Spleen (tissue), 11 donors: ENCODE measurements at regions not wholly inside any gene's neighbourhood (a gene's known extent, or its start where the extent isn't known, plus 50 kb on each side); places are given as distances from the start of the nearest gene placed in this dataset.

Experiments
- DNase-seq: peaks from one replicate; pipeline ENCODE4 v3.0.0-alpha.2; 2020
- H3K27ac ChIP-seq, 8 donors: fragments of 200-600 bp; sonication (generic) in 7 of 8; 1 replicate in 4 of 8; 2 replicates in 4 of 8; pipeline versions ENCODE4 v1.5.0 to v1.8.0; 2016 to 2021; ENCODE audit warnings: inconsistent platforms in 4 of 8, mild to moderate bottlenecking in 4 of 8, moderate library complexity in 1 of 8
- H3K27me3 ChIP-seq, 7 donors: fragments of 200-600 bp; sonication (generic) in 6 of 7; replicated peaks in 1 of 7; 1 replicate in 4 of 7; 2 replicates in 3 of 7; pipeline versions ENCODE4 v1.5.0 to v1.8.0; 2016 to 2021; ENCODE audit warnings: inconsistent platforms in 3 of 7, mild to moderate bottlenecking in 1 of 7
- H3K36me3 ChIP-seq, 6 donors: fragments of 200-600 bp; sonication (generic) in 5 of 6; 1 replicate in 4 of 6; 2 replicates in 2 of 6; pipeline versions ENCODE4 v1.5.0 to v1.8.0; 2016 to 2021; ENCODE audit warnings: inconsistent platforms in 2 of 6
- H3K4me1 ChIP-seq, 6 donors: fragments of 200-600 bp; sonication (generic) in 5 of 6; 1 replicate in 3 of 6; 2 replicates in 3 of 6; pipeline versions ENCODE4 v1.5.0 to v1.8.0; 2016 to 2021; ENCODE audit warnings: inconsistent platforms in 3 of 6
- H3K4me3 ChIP-seq, 8 donors: fragments of 200-600 bp; sonication (generic) in 7 of 8; 1 replicate in 4 of 8; 2 replicates in 4 of 8; pipeline versions ENCODE4 v1.5.0 to v1.8.0; 2016 to 2021; ENCODE audit warnings: inconsistent platforms in 4 of 8, mild to moderate bottlenecking in 4 of 8, moderate library complexity in 2 of 8
- H3K9me3 ChIP-seq, 8 donors: fragments of 200-600 bp; sonication (generic) in 7 of 8; 1 replicate in 4 of 8; 2 replicates in 4 of 8; pipeline versions ENCODE4 v1.5.0 to v1.8.0; 2016 to 2021; ENCODE audit warnings: inconsistent platforms in 4 of 8
- CTCF ChIP-seq, 11 experiments: fragments of 200-600 bp in 7 of 11; fragments of 450-650 bp in 4 of 11; sonication (generic) in 4 of 11; IDR thresholded peaks in 8 of 11; conservative IDR thresholded peaks in 3 of 11; 1 replicate in 7 of 11; 2 replicates in 4 of 11; pipeline versions ENCODE4 v1.4.0 to v1.8.0; 2016 to 2021; ENCODE audit warnings: antibody characterized with exemption in 11 of 11, inconsistent platforms in 4 of 11, mild to moderate bottlenecking in 1 of 11
- POLR2A ChIP-seq, 3 donors: fragments of 450-650 bp; IDR thresholded peaks; one replicate each; pipeline ENCODE4 v1.5.1; 2017; ENCODE audit warnings: antibody characterized with exemption in 3 of 3, mild to moderate bottlenecking in 1 of 3
- POLR2AphosphoS5 ChIP-seq, 3 donors: sonication (generic); formaldehyde crosslinking; IDR thresholded peaks; one replicate each; pipeline ENCODE4 v1.5.1; 2017; ENCODE audit warnings: antibody characterized with exemption in 3 of 3
- WGBS, 5 donors: extraction: QIAGEN DNeasy Blood & Tissue Kit in 3 of 5; methylation state at CpG; one replicate each; pipeline versions ENCODE4 v1.1.5 to v1.1.7; 2013 to 2018; 5-methylcytosine and 5-hydroxymethylcytosine counted together
- intact Hi-C: fragments of 100-400 bp; cut with DNase I; formaldehyde crosslinking; loops from one replicate; pipeline ENCODE4 v1.15.0; 2023; ENCODE audit warnings: low total_unique reads
- donor health status: healthy with polysubstance abuse.
- donor health status: DM: no; HTN: no; CAD: no; lungs with moderate emphysema.
- donor health status: DM: no; HTN: no; CAD: no.
- donor health status: Bipolar disorder and iron deficiency.
- donor health status: healthy.
- donor health status: DM: no; HTN: no; CAD: no.
- donor health status: DM: yes; HTN: yes; CAD: no.

DNA sequence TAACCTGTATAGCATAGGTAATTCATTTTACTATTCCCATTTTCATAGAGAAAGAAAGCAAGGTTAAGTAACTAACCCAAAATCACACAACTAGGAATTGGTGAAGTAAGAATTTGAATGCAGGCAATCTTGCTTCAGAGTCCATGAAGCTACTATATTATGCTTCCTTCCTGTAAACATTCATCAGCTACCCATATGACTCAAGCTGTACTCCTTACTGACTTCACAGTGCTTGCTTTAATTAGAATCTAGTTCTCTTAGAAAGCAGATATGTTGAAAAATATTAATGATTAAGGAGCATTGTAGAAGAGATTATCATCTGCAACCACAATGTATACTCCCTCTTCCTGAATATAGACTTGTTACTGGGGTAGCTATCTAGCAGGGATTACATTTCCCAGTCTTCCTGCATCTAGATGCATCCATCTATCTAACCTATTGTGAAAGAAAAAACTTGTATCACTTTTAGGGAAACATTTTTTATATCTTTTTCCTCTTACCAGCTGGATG lies 961.6 kb upstream of the CHAC2 start:
- Histone ChIP-seq H3K27ac (no peak overlapping the region), H3K4me1 (no peaks in the 10 kb centered on the region), H3K36me3 (no peaks in the 10 kb centered on the region), H3K9me3 (peaks cover 0 to 20% (median 15%) of the 10 kb centered on the region in 8 donors), H3K27me3 (no peaks in the 10 kb centered on the region), H3K4me3 (no peak overlapping the region)
- intact Hi-C loops: no loop called here
- no peak for DNase-seq
- no peak for TF ChIP-seq CTCF (IDR thresholded peaks at IDR 0.05 in 8 of 11, conservative IDR thresholded peaks at IDR 0.05 in 3 of 11)
- no peak for TF ChIP-seq POLR2AphosphoS5 (IDR thresholded peaks at IDR 0.05)
- TF ChIP-seq POLR2A (IDR thresholded peaks at IDR 0.05): no peak

- Histone ChIP-seq H3K4me3 (no peak overlapping the region), H3K9me3 (peaks cover 0 to 27% (median 15%) of the 10 kb centered on the region in 8 donors), H3K27me3 (no peaks in the 10 kb centered on the region), H3K27ac (no peak overlapping the region), H3K36me3 (no peaks in the 10 kb centered on the region), H3K4me1 (no peaks in the 10 kb centered on the region)
- 46 to 73% (median 62%) methylated on average over 2 of the region's 2 CpGs for WGBS, 5 donors
- DNase-seq: no peak
- intact Hi-C loops: no loop called here
- TF ChIP-seq POLR2A (IDR thresholded peaks at IDR 0.05) (no peak), CTCF (IDR thresholded peaks at IDR 0.05 in 8 of 11, conservative IDR thresholded peaks at IDR 0.05 in 3 of 11) (no peak), POLR2AphosphoS5 (IDR thresholded peaks at IDR 0.05) (no peak)
Observed at GRCh38 chr2:52794581-52794980, 973.0 kb upstream of the CHAC2 start.

GRCh38 chr2:52779446-52779845 lies 988.2 kb upstream of the CHAC2 start:
- no peak for TF ChIP-seq POLR2A (IDR thresholded peaks at IDR 0.05)
- TF ChIP-seq CTCF (IDR thresholded peaks at IDR 0.05 in 8 of 11, conservative IDR thresholded peaks at IDR 0.05 in 3 of 11): no peak
- TF ChIP-seq POLR2AphosphoS5 (IDR thresholded peaks at IDR 0.05): no peak
- H3K27ac ChIP-seq: no peak overlapping the region
- WGBS, 5 donors: 63 to 75% (median 74%) methylated on average over 5 of the region's 5 CpGs
- intact Hi-C loops: no loop called here
- no peaks in the 10 kb centered on the region for H3K4me1 ChIP-seq
- H3K4me3 ChIP-seq: no peak overlapping the region
- no peaks in the 10 kb centered on the region for H3K27me3 ChIP-seq
- no peaks in the 10 kb centered on the region for H3K36me3 ChIP-seq
- H3K9me3 ChIP-seq: no peaks in the 10 kb centered on the region
- DNase-seq: no peak

DNA sequence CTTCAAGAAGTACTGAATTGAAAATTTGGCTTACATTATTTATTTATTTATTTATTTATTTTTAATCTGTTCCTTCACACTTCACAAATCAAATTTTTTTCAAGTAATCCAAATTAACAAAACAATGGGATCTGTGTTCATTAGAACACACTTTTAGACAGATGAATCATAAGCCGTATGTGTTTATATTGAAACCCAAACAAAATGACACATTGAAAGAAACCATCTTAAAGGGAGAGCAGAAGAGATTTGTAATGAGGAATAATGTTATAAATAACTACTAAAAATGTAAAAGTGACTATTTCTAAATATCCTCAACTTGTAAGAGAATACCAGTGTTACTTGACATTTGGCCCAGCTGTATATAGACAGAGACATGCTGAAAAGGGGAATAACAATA lies 991.0 kb upstream of the CHAC2 start:
- H3K36me3 ChIP-seq: no peaks in the 10 kb centered on the region
- intact Hi-C loops: no loop called here
- H3K27me3 ChIP-seq: no peaks in the 10 kb centered on the region
- no peak for DNase-seq
- no peaks in the 10 kb centered on the region for H3K4me1 ChIP-seq
- no peak overlapping the region for H3K27ac ChIP-seq
- peaks cover 0 to 10% (median 3%) of the 10 kb centered on the region in 8 donors for H3K9me3 ChIP-seq
- TF ChIP-seq POLR2A (IDR thresholded peaks at IDR 0.05): no peak
- TF ChIP-seq CTCF (IDR thresholded peaks at IDR 0.05 in 8 of 11, conservative IDR thresholded peaks at IDR 0.05 in 3 of 11): no peak
- TF ChIP-seq POLR2AphosphoS5 (IDR thresholded peaks at IDR 0.05): no peak
- WGBS, 5 donors: 44 to 89% (median 86%) methylated on average over 1 of the region's 1 CpG
- no peak overlapping the region for H3K4me3 ChIP-seq
